NCI-H2081 treated with DMSO at 0.1 percent for 48 hours (cell line): ENCODE measurements at regions not wholly inside any gene's neighbourhood (a gene's known extent, or its start where the extent isn't known, plus 50 kb on each side); places are given as distances from the start of the nearest gene placed in this dataset.

ENCODE experiments used
- DNase-seq: peaks from one replicate; lab custom pipeline; 2025; lab: John Stamatoyannopoulos, UW

GRCh38 chr4:81549984-81550383, 78.3 kb upstream of the RASGEF1B start:
- no peak for DNase-seq

GRCh38 chr4:81546777-81547176, 75.1 kb upstream of the RASGEF1B start:
- DNase-seq: no peak

- no peak for DNase-seq
Measured at GRCh38 chr4:81541161-81541945, 69.6 kb upstream of the RASGEF1B start.

- DNase-seq: no peak
Measured at GRCh38 chr4:81538716-81539427, 67.2 kb upstream of the RASGEF1B start.

- DNase-seq: no peak
Measured at GRCh38 chr4:81531410-81531809, 59.7 kb upstream of the RASGEF1B start.

- no peak for DNase-seq
Measured at GRCh38 chr4:81528979-81529378, 57.3 kb upstream of the RASGEF1B start.

GRCh38 chr4:81528200-81528599, 56.5 kb upstream of the RASGEF1B start:
- no peak for DNase-seq

- no peak for DNase-seq
Measured at GRCh38 chr4:81527709-81528108, 56.0 kb upstream of the RASGEF1B start.

GRCh38 chr4:81527115-81527514, 55.4 kb upstream of the RASGEF1B start:
- DNase-seq: no peak

GRCh38 chr4:81526706-81527105, 55.0 kb upstream of the RASGEF1B start:
- DNase-seq: no peak

- no peak for DNase-seq
Measured at GRCh38 chr4:81523672-81524327, 52.1 kb upstream of the RASGEF1B start.

- no peak for DNase-seq
Measured at GRCh38 chr4:81522711-81523110, 51.0 kb upstream of the RASGEF1B start.

GRCh38 chr4:81521708-81522107, 50.0 kb upstream of the RASGEF1B start:
- DNase-seq: no peak
